ENCODE measurements at regions not wholly inside any gene's neighbourhood (a gene's known extent, or its start where the extent isn't known, plus 50 kb on each side); places are given as distances from the start of the nearest gene placed in this dataset.

DNA sequence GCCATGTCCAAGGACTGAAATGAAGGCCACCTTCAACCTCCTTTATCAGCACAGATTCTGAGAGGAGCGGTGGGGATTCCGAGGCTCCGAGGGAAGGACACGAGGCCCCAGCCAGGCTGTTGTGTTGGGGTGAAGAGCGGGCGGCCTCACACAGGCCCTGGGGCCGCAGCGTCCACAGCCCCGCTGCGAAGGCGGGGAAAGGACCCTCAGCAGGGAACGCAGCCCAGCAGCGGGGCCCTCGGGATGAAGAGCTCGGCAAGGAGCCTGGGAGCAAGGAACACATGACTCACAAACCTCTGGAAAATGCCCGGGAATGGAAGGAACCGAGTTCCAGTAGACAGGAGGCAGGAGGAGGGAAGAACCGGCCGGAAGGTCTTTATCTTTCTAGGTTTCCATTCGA, 227.2 kb downstream of the BRD1 start:
- H3K4me1 ChIP-seq (ENCODE audit: insufficient read depth, low read length): peaks cover 13% of the 10 kb centered on the region
- H3K9me3 Mint-ChIP-seq: peaks cover 0 to 18% (median 13%) of the 10 kb centered on the region in 5 donors
- peaks cover 7 to 21% (median 10%) of the 10 kb centered on the region in 3 donors for H3K36me3 Mint-ChIP-seq
- H3K4me3 ChIP-seq (ENCODE audit: low read length): no peak overlapping the region
- ChIA-PET CTCF (no interaction called here), POLR2A (no interaction called here)
- no peak for DNase-seq
- H3K36me3 ChIP-seq (ENCODE audit: insufficient read depth, low read length): peaks cover 4% of the 10 kb centered on the region
- H3K27me3 Mint-ChIP-seq: no peaks in the 10 kb centered on the region
- peak overlapping the region in 1 of 7 donors; percentile 8 for H3K4me3 Mint-ChIP-seq
- no peaks in the 10 kb centered on the region for H3K9me3 ChIP-seq (ENCODE audit: low read length)
- peak overlapping the region in 1 of 8 donors; percentile 49 for H3K27ac Mint-ChIP-seq
- H3K4me1 Mint-ChIP-seq: peaks cover 0 to 15% (median 4%) of the 10 kb centered on the region in 3 donors
- H3K27ac ChIP-seq (ENCODE audit: low read depth, low read length): no peak overlapping the region
- H3K27me3 ChIP-seq (ENCODE audit: insufficient read depth, low read length, poor library complexity, severe bottlenecking): no peaks in the 10 kb centered on the region

DNA sequence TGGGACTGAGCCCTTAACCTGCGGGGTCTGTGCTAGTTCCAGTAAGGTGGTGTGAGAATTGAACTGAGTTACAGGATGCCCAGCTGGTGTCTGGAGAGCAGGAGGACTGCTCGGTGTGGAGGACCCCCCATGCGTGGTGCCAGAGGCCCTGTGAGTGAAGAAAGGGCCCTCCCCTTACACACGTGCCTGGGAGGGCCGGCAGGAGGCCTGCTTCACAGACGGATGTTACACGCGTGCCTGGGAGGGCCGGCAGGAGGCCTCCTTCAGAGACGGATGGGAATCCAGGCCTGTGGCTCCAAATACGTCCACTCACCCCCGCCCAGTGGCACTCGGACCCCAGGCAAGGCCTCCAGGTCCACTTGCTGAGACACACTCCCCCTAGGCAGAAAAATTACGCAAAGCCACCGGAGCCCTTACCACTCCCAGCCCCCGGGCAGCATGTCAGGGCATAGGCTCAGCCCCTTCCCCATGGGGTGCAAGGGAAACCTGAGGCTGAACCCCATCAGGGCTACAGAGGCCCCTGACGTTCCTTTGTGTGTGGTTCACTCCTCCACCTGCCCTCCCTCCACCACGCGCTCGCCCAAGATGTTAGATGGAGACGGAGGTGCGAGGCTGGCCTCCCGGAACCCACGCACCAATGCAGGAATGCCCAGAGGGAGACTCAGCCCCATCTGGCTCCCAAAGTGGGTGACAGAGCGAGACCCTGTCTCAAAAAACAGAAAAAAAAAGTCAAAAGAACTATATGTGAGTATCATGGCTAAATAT, 227.8 kb downstream of the BRD1 start:
- no peaks in the 10 kb centered on the region for H3K9me3 ChIP-seq (ENCODE audit: low read length)
- H3K36me3 ChIP-seq (ENCODE audit: insufficient read depth, low read length): peaks cover 4% of the 10 kb centered on the region
- peaks cover 0 to 15% (median 4%) of the 10 kb centered on the region in 3 donors for H3K4me1 Mint-ChIP-seq
- peak overlapping the region in 2 of 7 donors; percentile 16 to 59 for H3K4me3 Mint-ChIP-seq
- H3K4me1 ChIP-seq (ENCODE audit: insufficient read depth, low read length): peaks cover 13% of the 10 kb centered on the region
- H3K36me3 Mint-ChIP-seq: peaks cover 6 to 15% (median 10%) of the 10 kb centered on the region in 3 donors
- no peak overlapping the region for H3K27ac ChIP-seq (ENCODE audit: low read depth, low read length)
- H3K27me3 Mint-ChIP-seq: no peaks in the 10 kb centered on the region
- H3K27me3 ChIP-seq (ENCODE audit: insufficient read depth, low read length, poor library complexity, severe bottlenecking): no peaks in the 10 kb centered on the region
- H3K9me3 Mint-ChIP-seq: peaks cover 0 to 12% (median 9%) of the 10 kb centered on the region in 5 donors
- CTCF ChIA-PET: no interaction called here
- DNase-seq: no peak
- H3K27ac Mint-ChIP-seq: peak overlapping the region in 1 of 8 donors; percentile 39
- POLR2A ChIA-PET: no interaction called here
- H3K4me3 ChIP-seq (ENCODE audit: low read length): no peak overlapping the region

DNA sequence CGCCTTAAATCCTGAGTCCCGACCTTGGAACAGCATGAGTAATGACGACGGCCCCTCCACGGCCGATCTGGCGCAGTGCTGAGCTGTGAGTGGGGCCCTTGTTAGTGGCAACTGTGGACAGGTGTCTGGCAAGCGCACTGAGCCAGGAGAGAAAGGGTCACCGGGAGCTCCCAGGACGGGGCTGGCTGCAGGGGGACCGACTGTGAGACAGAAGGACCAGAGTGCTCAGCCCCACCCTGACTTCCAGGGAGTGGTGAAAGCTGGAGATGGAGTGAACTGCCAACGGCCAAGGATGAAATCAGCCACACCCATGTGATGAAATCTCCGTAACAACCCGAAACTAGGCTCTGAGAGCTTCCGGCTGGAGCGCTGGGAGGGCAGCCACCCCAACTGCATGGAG, 228.6 kb downstream of the BRD1 start:
- H3K27ac Mint-ChIP-seq: peak overlapping the region in 1 of 8 donors; percentile 48
- no peaks in the 10 kb centered on the region for H3K27me3 Mint-ChIP-seq
- POLR2A ChIA-PET: no interaction called here

DNA sequence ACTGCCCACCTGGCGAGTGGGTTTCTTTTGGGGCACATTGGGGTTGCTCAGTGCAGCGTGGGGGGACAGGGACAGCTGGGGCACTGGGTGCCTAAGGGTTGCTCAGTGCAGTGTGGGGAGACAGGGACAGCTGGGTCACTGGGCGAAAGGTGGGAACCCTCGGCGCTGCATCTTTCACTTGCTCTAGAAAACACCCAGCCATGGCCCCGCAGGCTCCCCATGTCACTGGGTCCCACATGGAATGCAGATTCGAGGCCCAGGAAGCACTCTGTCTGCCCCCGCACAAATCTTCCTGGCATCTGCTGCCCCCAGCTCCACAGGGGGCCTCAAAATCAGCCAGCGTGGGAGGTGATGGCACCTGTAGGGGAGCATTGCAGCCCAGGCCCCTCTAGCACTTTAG, 229.3 kb downstream of the BRD1 start:
- H3K27ac Mint-ChIP-seq: no peak overlapping the region
- Histone ChIP-seq H3K4me1 (ENCODE audit: insufficient read depth, low read length) (peaks cover 13% of the 10 kb centered on the region), H3K36me3 (ENCODE audit: insufficient read depth, low read length) (peaks cover 4% of the 10 kb centered on the region), H3K27ac (ENCODE audit: low read depth, low read length) (no peak overlapping the region), H3K9me3 (ENCODE audit: low read length) (no peaks in the 10 kb centered on the region), H3K4me3 (ENCODE audit: low read length) (no peak overlapping the region), H3K27me3 (ENCODE audit: insufficient read depth, low read length, poor library complexity, severe bottlenecking) (no peaks in the 10 kb centered on the region)
- no peak overlapping the region for H3K4me3 Mint-ChIP-seq
- no peaks in the 10 kb centered on the region for H3K27me3 Mint-ChIP-seq
- ChIA-PET POLR2A (no interaction called here), CTCF (no interaction called here)
- H3K4me1 Mint-ChIP-seq: peaks cover 0 to 15% (median 4%) of the 10 kb centered on the region in 3 donors
- peaks cover 1 to 5% (median 4%) of the 10 kb centered on the region in 3 donors for H3K36me3 Mint-ChIP-seq
- DNase-seq: no peak
- H3K9me3 Mint-ChIP-seq: peaks cover 0 to 3% (median 0%) of the 10 kb centered on the region in 5 donors

More for the DNA sequence above, 228.6 kb downstream of the BRD1 start:
- Histone ChIP-seq H3K27ac (ENCODE audit: low read depth, low read length) (no peak overlapping the region), H3K4me3 (ENCODE audit: low read length) (no peak overlapping the region), H3K4me1 (ENCODE audit: insufficient read depth, low read length) (peaks cover 13% of the 10 kb centered on the region), H3K36me3 (ENCODE audit: insufficient read depth, low read length) (peaks cover 4% of the 10 kb centered on the region), H3K27me3 (ENCODE audit: insufficient read depth, low read length, poor library complexity, severe bottlenecking) (no peaks in the 10 kb centered on the region), H3K9me3 (ENCODE audit: low read length) (no peaks in the 10 kb centered on the region)
- Mint-ChIP-seq H3K36me3 (peaks cover 1 to 10% (median 7%) of the 10 kb centered on the region in 3 donors), H3K9me3 (peaks cover under 1 to 4% (median under 1%) of the 10 kb centered on the region in 5 donors), H3K4me3 (no peak overlapping the region), H3K4me1 (peaks cover 0 to 15% (median 4%) of the 10 kb centered on the region in 3 donors)
- CTCF ChIA-PET: no interaction called here
- DNase-seq: no peak

DNA sequence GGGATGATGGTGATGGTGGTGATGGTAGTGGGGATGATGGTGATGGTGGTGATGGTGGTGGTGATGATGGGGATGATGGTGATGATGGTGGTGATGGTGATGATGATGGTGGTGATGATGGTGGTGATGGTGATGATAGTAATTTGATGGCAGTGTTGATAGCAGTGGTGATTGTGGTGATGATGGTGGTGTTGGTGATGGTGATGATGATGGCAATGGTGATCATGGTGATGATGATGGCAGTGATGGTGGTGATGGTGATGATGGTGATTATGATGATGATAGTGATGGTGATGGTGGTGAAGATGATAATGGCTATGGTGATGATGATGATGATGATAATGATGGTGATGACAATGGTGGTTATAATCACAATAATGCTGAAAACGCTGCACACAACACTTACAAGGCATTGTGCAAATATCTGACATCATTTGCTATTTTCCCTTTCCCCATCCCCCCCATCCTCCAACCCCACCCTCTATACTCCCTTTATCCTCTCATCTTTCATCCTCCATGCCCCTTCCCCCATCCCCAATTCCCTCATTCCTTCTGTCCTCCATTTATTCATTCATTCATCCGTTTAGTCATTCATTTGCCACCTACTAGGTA, 230.1 kb downstream of the BRD1 start:
- no peaks in the 10 kb centered on the region for H3K27me3 Mint-ChIP-seq
- H3K36me3 Mint-ChIP-seq: peaks cover 1 to 4% (median 2%) of the 10 kb centered on the region in 3 donors
- no peak for DNase-seq
- H3K27ac ChIP-seq (ENCODE audit: low read depth, low read length): no peak overlapping the region
- no peaks in the 10 kb centered on the region for H3K9me3 ChIP-seq (ENCODE audit: low read length)
- POLR2A ChIA-PET: no interaction called here
- no peaks in the 10 kb centered on the region for H3K27me3 ChIP-seq (ENCODE audit: insufficient read depth, low read length, poor library complexity, severe bottlenecking)
- peaks cover 4% of the 10 kb centered on the region for H3K36me3 ChIP-seq (ENCODE audit: insufficient read depth, low read length)
- peaks cover 0 to 15% (median 4%) of the 10 kb centered on the region in 3 donors for H3K4me1 Mint-ChIP-seq
- H3K27ac Mint-ChIP-seq: no peak overlapping the region
- peaks cover 13% of the 10 kb centered on the region for H3K4me1 ChIP-seq (ENCODE audit: insufficient read depth, low read length)
- H3K4me3 Mint-ChIP-seq: no peak overlapping the region
- CTCF ChIA-PET: no interaction called here
- no peak overlapping the region for H3K4me3 ChIP-seq (ENCODE audit: low read length)
- H3K9me3 Mint-ChIP-seq: peaks cover 0 to 3% (median 0%) of the 10 kb centered on the region in 5 donors

DNA sequence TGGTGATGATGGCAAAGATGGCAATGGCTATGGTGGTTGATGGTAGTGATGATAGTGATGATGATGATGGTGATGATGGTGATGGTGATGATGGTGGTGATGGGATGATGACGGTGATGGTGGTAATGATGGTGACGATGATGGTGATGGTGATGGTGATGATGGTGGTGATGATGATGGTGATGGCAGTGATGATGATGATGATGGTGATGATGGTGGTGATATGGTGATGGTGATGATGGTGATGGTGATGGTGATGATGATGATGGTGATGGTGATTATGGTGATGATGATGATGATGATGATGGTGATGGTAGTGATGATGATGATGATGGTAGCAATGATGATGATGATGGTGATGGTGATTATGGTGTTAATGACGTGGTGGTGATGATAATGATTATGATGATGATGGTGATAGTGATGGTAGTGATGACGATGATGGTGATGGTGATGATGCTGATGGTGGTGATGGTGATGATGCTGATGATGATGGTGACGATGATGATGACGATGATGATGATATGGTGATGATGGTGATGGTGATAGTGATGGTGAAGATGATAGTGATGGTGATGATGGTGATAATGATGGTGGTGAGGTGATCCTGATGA, 232.1 kb downstream of the BRD1 start:
- peaks cover 0 to 4% (median 2%) of the 10 kb centered on the region in 3 donors for H3K4me1 Mint-ChIP-seq
- no peak for DNase-seq
- H3K4me3 ChIP-seq (ENCODE audit: low read length): no peak overlapping the region
- H3K4me3 Mint-ChIP-seq: no peak overlapping the region
- no peaks in the 10 kb centered on the region for H3K27me3 ChIP-seq (ENCODE audit: insufficient read depth, low read length, poor library complexity, severe bottlenecking)
- H3K9me3 Mint-ChIP-seq: peaks cover 0 to 3% (median 0%) of the 10 kb centered on the region in 5 donors
- CTCF ChIA-PET: no interaction called here
- H3K36me3 Mint-ChIP-seq: peaks cover 1 to 4% (median 2%) of the 10 kb centered on the region in 3 donors
- H3K36me3 ChIP-seq (ENCODE audit: insufficient read depth, low read length): peaks cover 4% of the 10 kb centered on the region
- H3K9me3 ChIP-seq (ENCODE audit: low read length): no peaks in the 10 kb centered on the region
- H3K27me3 Mint-ChIP-seq: no peaks in the 10 kb centered on the region
- H3K27ac Mint-ChIP-seq: no peak overlapping the region
- POLR2A ChIA-PET: no interaction called here
- peaks cover 4% of the 10 kb centered on the region for H3K4me1 ChIP-seq (ENCODE audit: insufficient read depth, low read length)
- no peak overlapping the region for H3K27ac ChIP-seq (ENCODE audit: low read depth, low read length)

DNA sequence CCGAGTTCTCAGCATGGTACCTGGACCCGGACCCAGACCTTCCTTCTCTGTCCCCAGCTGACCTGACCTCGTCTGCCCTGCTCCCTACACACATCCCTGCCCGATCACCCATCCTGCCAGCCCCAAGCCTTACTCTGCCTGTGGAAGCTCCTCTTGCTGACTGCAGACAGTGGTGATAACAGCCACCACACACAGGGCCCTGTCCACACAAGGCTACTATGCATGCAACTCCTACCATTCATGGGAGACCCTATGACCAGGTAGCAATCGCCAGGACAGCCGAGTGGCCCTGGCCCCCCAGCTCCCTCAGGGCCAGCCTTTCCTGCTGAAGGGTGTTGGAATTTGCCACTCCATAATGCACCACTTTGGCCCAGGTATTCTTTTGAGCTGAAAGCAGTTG, 233.6 kb downstream of the BRD1 start:
- Mint-ChIP-seq H3K9me3 (peaks cover 0 to 3% (median 0%) of the 10 kb centered on the region in 5 donors), H3K36me3 (peaks cover 1 to 4% (median 2%) of the 10 kb centered on the region in 3 donors), H3K27ac (no peak overlapping the region), H3K4me1 (no peaks in the 10 kb centered on the region), H3K4me3 (no peak overlapping the region), H3K27me3 (no peaks in the 10 kb centered on the region)
- POLR2A ChIA-PET: no interaction called here
- Histone ChIP-seq H3K4me3 (ENCODE audit: low read length) (no peak overlapping the region), H3K36me3 (ENCODE audit: insufficient read depth, low read length) (peaks cover 4% of the 10 kb centered on the region), H3K9me3 (ENCODE audit: low read length) (no peaks in the 10 kb centered on the region), H3K27me3 (ENCODE audit: insufficient read depth, low read length, poor library complexity, severe bottlenecking) (no peaks in the 10 kb centered on the region), H3K27ac (ENCODE audit: low read depth, low read length) (no peak overlapping the region), H3K4me1 (ENCODE audit: insufficient read depth, low read length) (no peaks in the 10 kb centered on the region)
- DNase-seq: no peak
- CTCF ChIA-PET: interaction anchor here (0.9 kb wide), 1 partner anchor 15 kb away, joined by 3 read pairs; no protein-coding TSS in a partner anchor

DNA sequence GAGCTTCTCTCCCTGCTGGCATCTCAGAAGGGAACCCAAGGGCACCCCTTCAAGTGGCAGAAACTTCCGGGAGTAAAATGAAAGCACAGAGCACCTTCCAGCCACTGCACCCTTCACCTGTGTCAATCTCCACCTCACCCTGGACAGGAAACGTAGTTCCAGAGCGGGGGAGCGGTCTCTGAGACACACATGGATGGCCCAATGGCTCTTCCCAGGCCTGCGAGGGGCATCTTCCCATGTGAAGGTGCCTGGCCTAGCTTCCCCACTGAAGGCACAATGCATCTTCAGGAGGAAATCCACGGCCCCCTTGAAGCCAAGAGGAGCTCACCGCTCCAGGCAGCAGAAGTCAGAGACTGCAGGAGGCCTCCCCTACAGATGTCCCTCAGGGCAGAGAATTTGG, 234.2 kb downstream of the BRD1 start:
- ChIA-PET POLR2A (no interaction called here), CTCF (no interaction called here)
- H3K9me3 Mint-ChIP-seq: peaks cover 0 to 3% (median 0%) of the 10 kb centered on the region in 5 donors
- no peaks in the 10 kb centered on the region for H3K27me3 Mint-ChIP-seq
- Histone ChIP-seq H3K4me3 (ENCODE audit: low read length) (no peak overlapping the region), H3K27ac (ENCODE audit: low read depth, low read length) (no peak overlapping the region), H3K36me3 (ENCODE audit: insufficient read depth, low read length) (peaks cover 4% of the 10 kb centered on the region), H3K27me3 (ENCODE audit: insufficient read depth, low read length, poor library complexity, severe bottlenecking) (no peaks in the 10 kb centered on the region), H3K4me1 (ENCODE audit: insufficient read depth, low read length) (no peaks in the 10 kb centered on the region), H3K9me3 (ENCODE audit: low read length) (no peaks in the 10 kb centered on the region)
- H3K4me1 Mint-ChIP-seq: no peaks in the 10 kb centered on the region
- H3K4me3 Mint-ChIP-seq: no peak overlapping the region
- DNase-seq: no peak
- H3K36me3 Mint-ChIP-seq: peaks cover 1 to 4% (median 2%) of the 10 kb centered on the region in 3 donors
- peak overlapping the region in 1 of 8 donors; percentile 63 for H3K27ac Mint-ChIP-seq

All from CD8-positive, alpha-beta memory T cell (primary cell).